NCI-H2107 treated with DMSO at 0.1 percent for 48 hours (cell line): ENCODE measurements at regions not wholly inside any gene's neighbourhood (a gene's known extent, or its start where the extent isn't known, plus 50 kb on each side); places are given as distances from the start of the nearest gene placed in this dataset.

Experiments
- DNase-seq: peaks from one replicate; lab custom pipeline; 2025; ENCODE audit not compliant: unreplicated experiment; lab: John Stamatoyannopoulos, UW

- DNase-seq, result no peak
Observed at GRCh38 chr2:180325416-180326120, 318.5 kb upstream of the CWC22 start.

- no peak for DNase-seq
Observed at GRCh38 chr2:180324182-180324581, 317.1 kb upstream of the CWC22 start.

GRCh38 chr2:180322781-180323180, 315.7 kb upstream of the CWC22 start:
- DNase-seq, result no peak

DNA sequence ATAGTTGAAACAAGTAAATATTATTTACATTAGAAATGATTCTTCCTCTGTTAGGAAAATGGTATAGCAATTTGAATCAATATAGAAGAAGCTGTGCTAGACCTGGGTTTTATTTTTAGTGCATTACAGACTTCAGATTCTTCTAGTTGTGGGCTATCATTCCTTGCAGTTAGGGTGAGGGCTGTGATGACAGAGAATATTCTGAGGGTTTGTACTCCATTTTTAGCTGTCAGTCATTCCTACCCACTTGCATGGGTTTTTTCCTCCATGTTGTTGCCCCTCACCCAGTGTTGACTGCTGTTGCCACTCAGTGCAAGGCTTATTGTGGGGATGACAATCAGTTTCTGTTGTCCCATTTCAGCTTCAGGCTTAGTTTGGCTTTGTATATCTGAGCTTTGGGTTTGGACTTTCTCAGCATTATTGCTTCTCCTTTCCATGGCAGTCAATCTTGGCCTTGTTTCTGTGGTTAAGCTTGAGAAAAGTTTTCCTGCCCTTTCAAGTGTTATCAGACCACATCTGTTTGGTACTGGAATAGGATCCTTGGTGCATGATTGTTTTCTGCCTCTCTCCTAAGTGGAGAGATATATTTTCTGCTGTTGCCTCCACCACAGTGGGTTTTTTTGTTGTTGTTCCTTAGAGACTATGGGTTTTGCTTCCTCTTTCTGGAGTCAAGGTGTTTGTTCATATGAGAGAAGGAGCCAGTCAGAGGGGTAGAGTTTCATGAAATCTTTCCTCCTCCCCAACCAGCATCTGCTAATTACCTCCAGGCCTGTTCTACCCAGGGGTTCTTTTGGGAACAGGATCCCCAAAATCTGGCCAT, 312.7 kb upstream of the CWC22 start:
- no peak for DNase-seq

- DNase-seq, result no peak
Observed at GRCh38 chr2:180314086-180314485, 307.0 kb upstream of the CWC22 start.

- no peak for DNase-seq
Observed at GRCh38 chr2:180312542-180312941, 305.4 kb upstream of the CWC22 start.

DNA sequence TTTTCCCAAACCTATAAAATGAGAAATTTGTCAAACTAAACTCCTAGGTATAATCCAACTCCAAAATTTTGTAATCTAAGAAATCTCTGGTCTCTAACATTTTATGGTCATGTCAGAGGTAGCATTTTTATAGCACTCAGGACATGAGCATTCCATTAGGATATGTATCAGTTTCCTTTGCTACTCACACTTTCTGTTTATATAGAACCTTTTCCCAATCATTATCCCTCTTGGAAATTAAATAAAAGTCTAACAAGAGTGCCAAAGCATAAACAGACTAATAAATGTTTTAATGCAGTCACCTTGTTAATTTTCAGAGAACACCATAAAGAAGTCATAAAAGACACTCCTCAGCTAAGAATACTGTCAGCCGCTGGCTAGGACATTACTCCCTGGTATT, 300.0 kb upstream of the CWC22 start:
- no peak for DNase-seq

- DNase-seq, result no peak
Observed at GRCh38 chr2:180306346-180306745, 299.2 kb upstream of the CWC22 start.

- DNase-seq, result no peak
Observed at GRCh38 chr2:180291552-180292421, 284.7 kb upstream of the CWC22 start.

DNA sequence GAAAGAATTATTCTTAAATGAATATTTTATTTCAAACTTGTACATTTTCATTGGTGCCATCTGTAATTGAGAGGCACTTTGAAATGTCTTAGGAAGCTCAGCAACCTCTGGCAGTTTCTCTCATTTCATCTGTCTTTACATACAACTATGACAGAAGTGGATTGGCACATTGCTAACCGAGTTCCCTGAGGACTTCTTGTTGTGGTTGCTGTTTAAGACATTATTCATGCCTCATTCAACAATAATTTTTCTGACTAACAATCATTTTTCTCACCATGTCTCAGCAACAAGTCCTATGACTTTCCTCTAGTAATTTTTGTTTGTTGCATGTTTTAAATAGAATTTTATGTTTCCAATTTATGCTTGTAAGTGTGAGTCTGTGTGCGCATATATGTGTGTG, 284.0 kb upstream of the CWC22 start:
- no peak for DNase-seq

DNA sequence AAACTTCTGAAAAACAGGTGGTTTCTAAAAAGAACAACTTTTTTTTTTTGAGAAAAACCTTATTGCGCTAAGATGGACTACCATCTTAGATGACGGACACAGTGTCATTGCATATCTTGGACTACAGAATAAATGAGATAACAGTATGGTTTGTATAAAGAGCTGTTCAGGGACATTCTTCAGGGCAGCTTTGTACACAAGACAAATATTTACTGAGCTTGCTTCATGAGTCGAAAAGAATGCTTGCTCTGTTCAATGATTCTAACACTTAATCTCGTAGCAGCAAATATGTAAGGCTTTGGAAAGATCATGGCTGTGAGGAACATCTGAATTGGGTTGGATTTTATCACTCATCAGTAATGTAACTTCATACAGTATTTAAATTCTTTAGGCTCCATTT, 282.5 kb upstream of the CWC22 start:
- DNase-seq, result no peak

DNA sequence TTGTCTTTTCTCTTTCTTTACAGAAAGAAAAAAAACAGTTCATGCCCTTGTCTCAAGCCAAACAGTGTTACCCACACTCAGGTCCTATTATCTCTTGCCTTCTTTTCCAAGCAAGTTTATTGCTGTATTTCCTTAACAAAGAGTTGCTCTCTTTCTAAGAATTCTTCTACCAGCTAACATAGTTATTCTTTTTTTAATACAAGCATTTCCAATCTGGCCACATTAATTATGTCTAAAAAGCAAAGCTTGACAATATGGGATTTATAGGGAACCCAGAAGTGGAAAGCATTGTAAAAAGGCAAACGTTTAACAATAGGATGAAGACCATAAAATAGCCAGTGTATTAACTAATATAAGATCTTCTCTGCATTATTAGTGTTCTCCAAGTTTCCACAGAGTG, 272.5 kb upstream of the CWC22 start:
- DNase-seq, result no peak

DNA sequence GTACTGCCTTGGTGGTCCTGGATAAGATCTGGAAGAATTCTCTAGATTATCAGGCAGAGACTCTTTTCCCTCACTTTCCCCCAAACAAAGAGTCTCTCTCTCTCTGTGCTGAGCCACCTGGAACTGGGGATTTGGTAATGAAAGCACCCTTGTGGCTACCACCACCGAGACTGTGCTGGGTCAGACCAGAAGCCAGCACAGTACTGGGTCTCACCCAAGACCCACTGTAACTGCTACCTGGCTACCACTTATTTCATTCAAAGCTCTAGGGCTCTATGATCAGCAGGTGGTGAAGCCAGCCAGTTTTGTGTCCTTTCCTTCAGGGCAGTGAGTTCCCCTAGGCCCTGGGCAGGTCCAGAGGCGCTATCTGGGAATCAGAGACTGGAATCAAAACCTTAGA, 269.6 kb upstream of the CWC22 start:
- DNase-seq, result no peak

DNA sequence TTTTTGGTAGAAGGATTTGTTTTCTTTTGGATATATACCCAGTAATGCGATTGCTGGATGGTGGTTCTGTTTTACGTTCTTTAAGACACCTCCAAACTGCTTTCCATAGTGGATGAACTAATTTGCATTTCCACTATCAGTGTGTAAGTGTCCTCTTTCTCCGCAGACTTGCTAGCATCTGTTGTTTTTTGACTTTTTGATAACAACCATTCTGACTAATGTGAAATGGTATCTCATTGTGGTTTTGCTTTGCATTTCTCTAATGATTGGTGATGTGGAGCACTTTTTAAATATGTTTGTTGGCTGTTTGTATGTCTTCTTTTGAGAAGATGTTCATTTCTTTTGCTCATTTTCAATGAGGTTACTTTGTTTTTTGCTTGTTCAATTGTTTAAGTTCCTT, 260.9 kb upstream of the CWC22 start:
- no peak for DNase-seq

- no peak for DNase-seq
Observed at GRCh38 chr2:180261976-180262375, 254.9 kb upstream of the CWC22 start.

DNA sequence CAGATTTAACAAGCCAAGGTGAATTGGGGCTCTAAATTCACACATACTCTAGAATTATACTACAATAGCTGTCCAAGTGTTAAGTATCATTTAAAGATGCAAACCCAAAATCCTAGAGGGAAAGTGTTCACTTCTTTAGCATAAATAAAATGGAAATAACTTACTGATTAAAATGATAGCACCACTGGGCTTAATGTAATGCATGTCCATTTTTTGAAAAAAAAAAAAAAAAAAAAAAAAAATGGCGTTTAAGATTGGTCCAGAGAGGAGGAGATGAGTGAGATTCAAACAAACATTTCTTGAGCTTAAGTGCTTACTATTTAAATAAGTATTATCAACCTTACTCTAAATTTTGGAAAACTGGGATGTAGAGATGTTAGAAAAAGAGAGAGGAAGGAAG, 251.5 kb upstream of the CWC22 start:
- no peak for DNase-seq

DNA sequence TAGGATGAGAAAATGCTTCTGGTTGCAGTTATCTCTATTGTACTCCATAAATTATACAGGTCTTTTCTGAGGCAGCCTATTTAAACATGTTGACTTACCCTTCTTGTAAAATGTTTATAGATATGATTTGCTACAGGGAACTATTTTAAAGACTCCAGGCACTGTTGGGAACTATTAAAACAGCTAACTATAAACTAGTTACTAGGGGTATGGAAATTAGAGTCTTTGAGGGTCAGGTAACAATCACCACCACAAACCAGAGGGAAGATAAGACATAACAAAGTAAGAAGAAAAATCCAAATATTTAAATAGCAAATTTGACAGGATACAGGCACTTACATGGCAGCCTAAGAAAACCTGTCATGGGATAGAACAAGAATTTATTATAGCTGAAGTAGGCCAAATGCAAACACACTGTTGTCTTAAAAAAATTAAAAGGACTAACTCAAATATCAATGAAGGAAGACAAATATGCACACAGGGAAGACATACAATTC, 251.0 kb upstream of the CWC22 start:
- no peak for DNase-seq

DNA sequence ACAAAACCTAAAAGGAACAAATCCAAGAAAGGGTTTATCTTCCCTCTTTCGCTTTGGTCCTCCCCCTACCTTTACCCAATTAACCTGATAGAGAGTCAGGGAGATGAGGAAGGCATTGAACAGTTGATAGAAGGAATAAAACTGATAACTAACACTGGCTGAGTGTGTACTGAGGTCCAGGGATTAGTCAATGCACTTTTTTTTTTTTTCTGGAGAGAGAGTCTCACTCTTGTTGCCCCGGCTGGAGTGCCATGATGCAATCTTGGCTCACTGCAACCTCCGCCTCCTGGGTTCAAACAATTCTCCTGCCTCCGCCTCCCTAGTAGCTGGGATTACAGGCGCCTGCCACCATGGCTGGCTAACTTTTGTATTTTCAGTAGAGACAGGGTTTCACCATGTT, 250.2 kb upstream of the CWC22 start:
- no peak for DNase-seq

DNA sequence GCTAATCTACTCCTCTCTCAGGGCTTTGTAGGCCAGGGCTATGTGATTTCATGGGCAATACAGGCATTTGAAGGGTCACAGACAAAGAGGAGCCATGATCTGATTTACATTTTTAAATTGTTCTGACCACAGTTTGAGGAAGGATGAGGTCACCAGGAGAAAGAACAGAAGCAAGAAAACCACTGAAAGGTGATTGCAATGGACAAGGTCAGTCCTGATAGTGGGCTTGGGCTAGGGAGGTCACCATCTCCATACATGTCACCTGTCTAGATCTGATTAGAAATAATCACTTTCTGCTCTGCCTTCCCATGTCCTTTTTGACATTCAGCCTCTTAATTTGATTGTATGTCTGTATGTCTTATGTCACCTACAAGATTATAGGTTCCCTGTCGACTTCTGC, 248.9 kb upstream of the CWC22 start:
- DNase-seq, result no peak

DNA sequence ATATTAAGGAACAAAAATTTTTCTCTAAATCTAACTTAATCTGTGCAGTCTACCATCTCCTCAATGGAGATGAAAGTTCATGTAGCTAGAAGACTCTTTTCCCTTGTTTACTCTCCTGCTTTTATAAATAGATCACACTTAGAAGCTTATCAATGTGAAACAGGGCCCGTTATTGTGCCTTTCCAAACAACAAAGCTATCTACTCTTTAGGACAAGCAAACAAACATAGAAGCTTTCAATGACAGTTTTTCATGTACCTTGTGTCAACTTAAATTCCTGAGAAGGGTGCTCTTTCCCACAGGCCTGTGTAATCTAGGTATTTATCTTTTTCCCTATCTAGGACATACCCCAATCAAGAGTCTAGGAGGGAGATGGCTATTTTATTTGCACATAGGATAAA, 247.8 kb upstream of the CWC22 start:
- no peak for DNase-seq

DNA sequence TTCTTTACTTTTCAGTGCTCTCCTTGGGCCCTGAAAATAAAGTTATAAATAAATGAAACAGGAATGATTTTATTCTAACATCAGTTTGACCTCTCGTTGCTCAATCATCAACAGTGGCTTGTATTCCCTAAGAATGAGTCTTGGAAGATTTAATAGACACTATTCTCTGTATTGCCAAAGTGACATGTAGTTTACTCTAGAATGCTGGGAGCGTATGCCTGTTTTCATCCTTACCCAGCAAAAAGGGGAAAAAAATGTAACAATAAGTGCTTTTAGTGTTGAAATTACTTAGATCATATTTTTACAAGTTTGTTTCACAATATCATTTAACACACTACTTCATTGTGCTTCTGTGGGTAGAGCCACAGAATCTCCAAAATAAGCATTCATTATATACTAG, 240.6 kb upstream of the CWC22 start:
- DNase-seq, result no peak

DNA sequence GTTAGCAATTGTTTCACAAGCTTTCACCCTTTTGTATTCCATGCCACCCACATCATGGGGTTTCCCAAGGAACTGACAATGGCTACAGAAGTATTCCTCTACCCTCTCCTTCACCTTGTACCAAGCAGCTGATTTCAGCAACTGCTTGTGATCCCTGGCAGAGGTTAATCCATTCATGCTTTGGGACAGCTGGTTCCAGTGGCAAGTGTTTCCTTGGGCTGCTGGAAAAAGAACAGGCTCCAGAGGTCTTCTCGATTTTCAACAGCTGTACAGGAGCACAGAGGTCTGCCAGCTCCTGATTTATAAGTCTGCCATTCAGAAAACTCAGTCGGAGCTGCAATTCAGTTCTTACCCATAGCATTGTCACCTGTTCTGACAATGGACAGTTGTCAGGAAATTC, 239.2 kb upstream of the CWC22 start:
- no peak for DNase-seq
